ENCODE measurements at regions not wholly inside any gene's neighbourhood (a gene's known extent, or its start where the extent isn't known, plus 50 kb on each side); places are given as distances from the start of the nearest gene placed in this dataset.

GRCh38 chr15:70507772-70508371, 255.5 kb downstream of the UACA start (continued):
- TF ChIP-seq POU2F2 (IDR thresholded peaks at IDR 0.05; ENCODE audit: borderline replicate concordance, low read depth, low read length): 0 out of 3 replicates have a peak, but pooled peaks have one; percentile 4
- peak; percentile 22; the same call in 1 of the 2 replicates for TF ChIP-seq CREM (IDR thresholded peaks at IDR 0.05; ENCODE audit: low read depth)
- peak; percentile 51; the same call in 1 of the 2 replicates for TF ChIP-seq CREB1 (IDR thresholded peaks at IDR 0.05; ENCODE audit: low read depth)
- no peak for TF ChIP-seq ATF3 (IDR thresholded peaks at IDR 0.05; ENCODE audit: borderline replicate concordance, extremely low read depth, low read depth, low read length)
- TF ChIP-seq STAT3 (IDR thresholded peaks at IDR 0.05; ENCODE audit: low read depth, low read length): no peak
- TF ChIP-seq IRF5 (IDR thresholded peaks at IDR 0.05; ENCODE audit: borderline replicate concordance): no peak
- no peak for TF ChIP-seq TAF1 (IDR thresholded peaks at IDR 0.05; ENCODE audit: borderline replicate concordance, low read depth, low read length)
- no peak for TF ChIP-seq ZBED1 (IDR thresholded peaks at IDR 0.05; ENCODE audit: borderline replicate concordance)

- DNase-seq (ENCODE audit: low read depth, low spot score): no peak
- POLR2A ChIA-PET: interaction anchor here (3.0 kb wide), 1 partner anchor 13 kb away, joined by 17 read pairs; no protein-coding TSS in a partner anchor
Measured at GRCh38 chr15:70505936-70506912, 257.1 kb downstream of the UACA start.

More at GRCh38 chr15:70505936-70506912, 257.1 kb downstream of the UACA start:
- TF ChIP-seq SPI1 (IDR thresholded peaks at IDR 0.05; ENCODE audit: borderline replicate concordance, insufficient read depth, low read depth, low read length): no peak
- TF ChIP-seq CREB1 (IDR thresholded peaks at IDR 0.05; ENCODE audit: low read depth): no peak
- 0 out of 2 replicates have a peak, but pooled peaks have one; percentile 4 for TF ChIP-seq ATF7 (IDR thresholded peaks at IDR 0.05; ENCODE audit: low read depth)
- no peak for TF ChIP-seq ZNF622 (IDR thresholded peaks at IDR 0.05)
- TF ChIP-seq CEBPZ (IDR thresholded peaks at IDR 0.05; ENCODE audit: low read depth, low read length): no peak
- TF ChIP-seq MEF2B (IDR thresholded peaks at IDR 0.05; ENCODE audit: partially characterized antibody, poor library complexity, severe bottlenecking): peak; percentile 8
- TF ChIP-seq POU2F2 (IDR thresholded peaks at IDR 0.05; ENCODE audit: borderline replicate concordance, low read depth, low read length): peak; percentile 9; the same call in 1 of the 3 replicates
- Histone ChIP-seq H3K4me2 (ENCODE audit: control insufficient read depth, insufficient read depth) (no peak overlapping the region; the same call in 1 of the 2 replicates), H3K36me3 (ENCODE audit: control insufficient read depth in 2 of 2, insufficient read depth in 2 of 2, low read length in 1 of 2) (no peaks in the 10 kb centered on the region), H2AFZ (ENCODE audit: control insufficient read depth, low read depth, low read length) (no peak overlapping the region), H3K4me1 (ENCODE audit: control insufficient read depth, insufficient read depth, low read length) (peaks cover 56% of the 10 kb centered on the region), H3K9me3 (replicated peaks; ENCODE audit: control insufficient read depth, insufficient read depth, low read length) (peaks cover 13% of the 10 kb centered on the region; the same call in 2 of the 3 replicates), H3K27me3 (replicated peaks in 1 of 2; ENCODE audit: control insufficient read depth in 2 of 2, insufficient read depth in 2 of 2, low read length in 1 of 2) (no peaks in the 10 kb centered on the region), H3K9ac (ENCODE audit: control insufficient read depth, insufficient read depth, low read length) (no peak overlapping the region), H3K4me3 (no peak overlapping the region), H3K27ac (ENCODE audit: control insufficient read depth, insufficient read depth) (no peak overlapping the region), H3K79me2 (ENCODE audit: control insufficient read depth, insufficient read depth, low read length) (no peaks in the 10 kb centered on the region), H4K20me1 (ENCODE audit: control insufficient read depth, insufficient read depth) (no peaks in the 10 kb centered on the region)
- FAIRE-seq (no peak), ATAC-seq (no peak)
- intact Hi-C loops (cut with micrococcal nuclease; ENCODE audit: unreplicated experiment) (no loop called here), in situ Hi-C loops (cut with MboI) (no loop called here)
- CTCF ChIA-PET: interaction anchor here (1.9 to 3.8 kb wide), 2 partner anchors 11 to 18 kb away, joined by 5 to 39 read pairs; no protein-coding TSS in a partner anchor
- 40% methylated on average over 5 of the region's 5 CpGs for WGBS (ENCODE audit: insufficient coverage, insufficient replicate concordance, low lambda C conversion rate, missing lambda C conversion rate)
- BruUV-seq (replicated peaks): no TSS peak
- SMC1A ChIA-PET (ENCODE audit: uncharacterized antibody, unreplicated experiment): interaction anchor here (0.6 to 6.7 kb wide), 5 partner anchors 14 to 1114 kb away, joined by 3 to 40 read pairs (median 3); no protein-coding TSS in a partner anchor
- RAD21 ChIA-PET (ENCODE audit: unreplicated experiment): interaction anchor here (0.9 to 2.9 kb wide), 3 partner anchors 8 to 17 kb away, joined by 4 to 42 read pairs (median 5); no protein-coding TSS in a partner anchor
